Astrocyte of the spinal cord (primary cell): ENCODE measurements at regions not wholly inside any gene's neighbourhood (a gene's known extent, or its start where the extent isn't known, plus 50 kb on each side); places are given as distances from the start of the nearest gene placed in this dataset.

Source experiments
- DNase-seq: peaks from one replicate; pipeline ENCODE4 v3.0.0; 2011; ENCODE audit warnings: low read depth, low spot score
- H3K4me3 ChIP-seq: 2 replicates; pipeline ENCODE4 v1.5.1; 2011; ENCODE audit warnings: low read depth, mild to moderate bottlenecking, low read length, moderate library complexity
- CTCF ChIP-seq: IDR thresholded peaks from 2 replicates; pipeline ENCODE4 v1.5.1; 2012; ENCODE audit warnings: low read depth, mild to moderate bottlenecking, low read length, inconsistent platforms
- in situ Hi-C: cut with HindIII; loops from 2 replicates; pipeline ENCODE4 v1.10.0; 2017; ENCODE audit warnings: low sequenced_read_pairs

- no peak for TF ChIP-seq CTCF
- DNase-seq = no peak
- in situ Hi-C loops = no loop called here
- H3K4me3 ChIP-seq = no peak overlapping the region
Measured at GRCh38 chr9:16992138-16992537, 121.7 kb upstream of the BNC2 start.

GRCh38 chr9:16987026-16987425 lies 116.6 kb upstream of the BNC2 start:
- in situ Hi-C loops = no loop called here
- no peak for TF ChIP-seq CTCF
- H3K4me3 ChIP-seq = no peak overlapping the region
- DNase-seq = peak; percentile 83

DNA sequence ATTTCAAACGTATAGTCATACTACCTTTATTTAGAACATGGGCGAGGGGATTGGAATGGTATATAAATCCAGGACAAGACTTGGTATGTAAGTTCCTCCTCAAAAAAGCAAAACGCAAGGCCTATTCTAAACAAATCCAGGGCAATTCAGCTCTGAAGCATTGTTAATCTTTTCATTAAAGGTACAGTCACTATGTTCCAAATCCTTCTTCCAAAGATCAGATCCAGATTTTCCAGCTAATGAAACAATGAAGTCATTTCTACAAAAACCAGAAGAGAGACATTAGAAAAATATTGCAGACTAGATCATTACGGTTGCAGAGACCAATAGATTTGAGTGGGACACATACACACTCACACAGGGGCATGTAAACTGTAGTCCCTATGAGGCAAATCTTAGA lies 116.1 kb upstream of the BNC2 start:
- peak; percentile 51 for DNase-seq
- no peak overlapping the region for H3K4me3 ChIP-seq
- no peak for TF ChIP-seq CTCF
- in situ Hi-C loops = no loop called here

DNA sequence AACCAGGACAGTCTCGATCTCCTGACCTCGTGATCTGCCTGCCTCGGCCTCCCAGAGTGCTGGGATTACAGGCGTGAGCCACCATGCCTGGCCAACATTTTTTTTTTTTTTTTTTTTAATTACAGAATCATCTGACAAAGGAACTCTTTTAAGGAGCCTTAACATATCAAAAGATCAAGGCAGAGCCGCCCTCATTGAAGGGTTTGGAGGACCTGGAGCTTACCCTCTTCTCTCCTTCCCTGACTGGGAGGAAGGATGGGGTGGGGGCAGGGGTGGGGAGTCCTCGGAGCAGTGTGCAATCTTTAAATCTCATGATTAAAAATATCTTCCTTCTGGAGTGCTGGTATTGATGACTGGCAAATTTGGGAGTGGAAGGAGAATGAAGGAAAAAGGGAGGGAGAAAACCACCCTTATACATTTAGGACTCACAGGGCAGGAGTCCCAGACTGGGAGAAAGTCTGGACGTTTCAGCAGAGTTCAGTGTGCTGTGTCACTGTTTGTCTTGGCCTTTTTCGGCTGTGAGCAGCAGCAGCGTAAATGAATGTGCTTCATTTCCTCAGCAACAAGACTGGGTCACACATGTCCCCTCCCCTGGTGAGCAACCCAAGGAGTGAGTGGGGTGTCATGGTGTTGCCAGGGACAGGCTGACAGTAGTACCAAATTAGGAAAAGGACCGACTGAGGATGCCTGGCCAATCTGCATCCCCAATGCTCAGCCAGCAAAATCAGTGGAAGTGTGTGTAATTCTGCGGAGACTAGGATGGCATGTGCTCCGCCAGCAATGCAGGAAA lies 115.3 kb upstream of the BNC2 start:
- in situ Hi-C loops = no loop called here
- no peak overlapping the region for H3K4me3 ChIP-seq
- no peak for TF ChIP-seq CTCF
- peak; percentile 85 for DNase-seq

DNA sequence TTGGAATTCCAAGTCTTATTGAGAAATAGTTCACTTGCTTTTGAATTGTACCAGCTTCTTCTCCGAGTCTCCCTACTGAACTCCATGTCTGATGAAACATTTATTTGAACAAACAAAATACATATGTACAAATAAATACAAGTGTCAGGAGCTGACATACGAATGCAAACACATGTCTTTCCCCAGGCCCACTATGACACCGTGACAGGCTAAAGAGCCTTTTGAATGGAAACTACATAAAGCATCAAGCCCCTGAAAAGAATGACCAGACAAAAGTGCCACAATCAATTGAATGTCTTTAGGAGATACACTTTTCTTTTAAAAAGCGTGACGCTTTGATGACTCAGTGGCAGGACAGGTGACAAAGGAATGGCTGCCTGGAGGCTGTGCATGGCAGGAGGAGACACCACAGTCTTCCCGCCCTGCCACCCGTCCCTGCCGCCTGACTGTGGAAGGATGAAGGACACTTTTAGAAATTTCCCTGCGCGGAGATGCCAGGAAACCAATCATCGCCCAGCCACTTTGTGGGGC lies 112.4 kb upstream of the BNC2 start:
- no peak overlapping the region for H3K4me3 ChIP-seq
- no peak for TF ChIP-seq CTCF
- no peak for DNase-seq
- in situ Hi-C loops = no loop called here

DNA sequence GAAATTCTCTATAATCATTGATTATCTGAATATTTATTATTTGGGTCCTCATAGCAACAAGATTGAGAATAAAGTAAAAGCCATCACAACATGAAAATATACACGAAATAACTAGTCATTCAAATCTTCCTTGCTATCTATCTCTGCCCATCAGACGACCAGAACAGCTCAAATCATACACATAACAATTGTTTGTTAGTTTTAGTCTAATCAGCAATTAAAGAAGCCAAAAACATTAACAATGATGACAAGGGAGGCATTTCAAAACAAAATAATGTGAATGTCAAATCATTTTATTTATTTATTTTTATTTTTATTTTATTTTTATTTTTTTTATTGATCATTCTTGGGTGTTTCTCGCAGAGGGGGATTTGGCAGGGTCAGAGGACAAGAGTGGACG lies 106.0 kb upstream of the BNC2 start:
- in situ Hi-C loops = no loop called here
- no peak for DNase-seq
- H3K4me3 ChIP-seq = no peak overlapping the region
- no peak for TF ChIP-seq CTCF
